HG02852 (cell line): ENCODE measurements at regions not wholly inside any gene's neighbourhood (a gene's known extent, or its start where the extent isn't known, plus 50 kb on each side); places are given as distances from the start of the nearest gene placed in this dataset.

Experiments
- ATAC-seq: cut with Tn5 transposase; IDR thresholded peaks from one replicate; pipeline ENCODE4 v1.9.1; 2021; ENCODE audit warnings: mild to moderate bottlenecking, moderate library complexity; ENCODE audit not compliant: unreplicated experiment

DNA sequence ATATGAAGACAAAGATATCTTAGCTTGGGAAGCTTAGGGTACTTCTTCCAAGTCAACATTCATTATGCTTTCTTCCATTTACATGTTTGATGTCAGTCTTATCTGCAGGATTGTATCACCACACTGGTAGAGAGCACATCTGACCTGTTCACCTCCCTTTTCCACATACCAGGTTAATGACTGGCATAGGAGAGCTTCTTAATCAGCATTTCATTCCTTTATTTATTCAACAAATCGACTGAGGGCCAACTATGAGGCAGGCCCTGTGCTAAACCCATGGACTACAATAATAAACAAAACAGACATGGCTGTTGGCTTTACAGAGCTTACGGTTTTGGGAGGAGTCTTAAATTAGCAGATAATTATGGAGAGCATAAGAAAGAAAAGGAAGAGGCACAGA, 378.1 kb upstream of the CDH11 start:
- ATAC-seq: no peak

DNA sequence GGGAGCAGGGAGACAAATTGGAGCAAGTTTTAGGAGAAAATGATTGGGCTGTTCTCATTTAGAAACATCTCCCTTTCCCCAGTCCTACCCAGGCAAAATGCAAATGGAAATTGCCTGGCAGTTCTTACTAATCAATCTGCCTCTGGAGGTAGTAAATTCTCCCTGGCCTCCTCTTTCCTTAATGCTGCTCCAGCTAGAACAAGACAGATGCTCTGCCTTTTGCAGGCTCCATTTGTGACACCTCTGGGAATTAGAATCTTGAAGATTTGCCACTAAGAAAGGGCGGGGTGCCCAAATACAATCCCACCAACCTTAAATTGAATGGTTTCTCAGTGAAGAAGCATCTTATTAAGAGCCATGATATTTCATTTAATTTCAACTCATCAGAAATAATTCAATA, 377.7 kb upstream of the CDH11 start:
- no peak for ATAC-seq

DNA sequence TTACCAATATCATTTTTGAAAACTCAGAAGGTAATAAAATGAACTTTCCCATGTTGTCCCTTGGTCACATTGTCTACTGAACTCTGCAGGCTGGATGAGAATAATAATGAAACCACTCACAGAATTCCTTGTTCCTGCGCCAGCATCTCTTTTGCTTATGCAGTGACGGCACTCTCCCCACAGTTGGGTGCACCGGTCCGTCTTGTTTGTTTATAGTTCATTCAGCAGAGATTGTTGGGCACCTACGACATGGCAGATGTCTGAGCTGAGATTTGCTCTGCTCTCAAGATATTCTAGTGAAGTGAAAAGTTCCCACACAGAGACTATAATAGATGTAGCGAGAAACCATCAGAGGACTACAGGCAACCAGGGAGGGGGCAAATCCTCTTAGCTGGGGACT, 375.7 kb upstream of the CDH11 start:
- ATAC-seq: no peak

- no peak for ATAC-seq
These were observed 373.2 kb upstream of the CDH11 start for GRCh38 chr16:65495106-65495505.

GRCh38 chr16:65494609-65495008, 372.7 kb upstream of the CDH11 start:
- no peak for ATAC-seq

- no peak for ATAC-seq
These were observed 372.2 kb upstream of the CDH11 start for GRCh38 chr16:65494080-65494479.

- no peak for ATAC-seq
These were observed 368.4 kb upstream of the CDH11 start for GRCh38 chr16:65490286-65490685.

GRCh38 chr16:65489531-65490023, 367.7 kb upstream of the CDH11 start:
- no peak for ATAC-seq

GRCh38 chr16:65487231-65487630, 365.4 kb upstream of the CDH11 start:
- no peak for ATAC-seq

GRCh38 chr16:65481956-65482355, 360.1 kb upstream of the CDH11 start:
- ATAC-seq: no peak

- no peak for ATAC-seq
These were observed 358.6 kb upstream of the CDH11 start for GRCh38 chr16:65480281-65481091.

GRCh38 chr16:65476448-65476955, 354.6 kb upstream of the CDH11 start:
- no peak for ATAC-seq

DNA sequence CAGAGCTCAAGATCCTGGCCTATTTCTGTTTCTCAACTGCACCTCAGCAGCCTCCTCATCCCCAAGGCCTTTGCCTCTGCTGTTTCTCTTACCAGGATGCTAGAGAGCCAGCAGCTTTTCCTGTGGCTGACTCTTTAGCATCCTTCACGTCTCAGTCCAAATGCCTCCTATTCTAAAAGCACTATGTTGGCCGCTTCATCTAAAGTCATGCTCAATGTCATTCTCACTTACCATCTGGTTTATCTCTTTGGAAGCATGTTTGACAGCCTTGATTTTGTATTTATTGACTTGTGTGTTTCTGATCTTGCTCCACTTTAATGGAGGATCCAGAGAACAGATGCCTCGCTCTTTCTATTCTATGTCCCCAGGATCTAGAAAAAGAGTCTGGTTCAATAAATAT, 351.8 kb upstream of the CDH11 start:
- no peak for ATAC-seq

GRCh38 chr16:65469116-65469515, 347.3 kb upstream of the CDH11 start:
- ATAC-seq: no peak

- no peak for ATAC-seq
These were observed 346.3 kb upstream of the CDH11 start for GRCh38 chr16:65468133-65468532.

- ATAC-seq: no peak
These were observed 341.9 kb upstream of the CDH11 start for GRCh38 chr16:65463652-65464260.

- no peak for ATAC-seq
These were observed 335.2 kb upstream of the CDH11 start for GRCh38 chr16:65457084-65457483.

GRCh38 chr16:65455761-65456160, 333.9 kb upstream of the CDH11 start:
- ATAC-seq: no peak

DNA sequence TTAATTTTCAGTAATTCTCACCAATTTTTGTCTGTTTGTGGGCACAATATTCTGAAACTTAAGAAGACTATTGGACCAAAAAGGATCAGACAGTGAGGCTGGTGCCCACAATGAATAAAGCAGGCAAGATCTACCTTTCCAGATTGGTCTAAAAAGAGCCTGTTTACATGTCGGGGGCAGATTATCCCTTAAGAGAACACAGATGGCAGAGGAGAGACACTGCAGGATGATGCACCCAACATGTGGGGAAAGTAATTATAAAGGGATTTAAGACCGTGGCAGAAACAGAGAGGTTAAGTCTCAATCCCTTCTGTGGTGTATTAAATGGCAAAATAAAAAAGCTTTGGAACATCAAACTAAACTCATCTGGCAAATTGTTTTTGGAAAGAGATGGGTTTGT, 331.8 kb upstream of the CDH11 start:
- no peak for ATAC-seq

GRCh38 chr16:65449526-65449925, 327.7 kb upstream of the CDH11 start:
- ATAC-seq: no peak

GRCh38 chr16:65446427-65446826, 324.6 kb upstream of the CDH11 start:
- ATAC-seq: no peak
